HL-60 (cell line): ENCODE measurements at regions not wholly inside any gene's neighbourhood (a gene's known extent, or its start where the extent isn't known, plus 50 kb on each side); places are given as distances from the start of the nearest gene placed in this dataset.

Experiments
- DNase-seq, 2 experiments: peaks; one replicate each; pipeline ENCODE4 v3.0.0-alpha.2; 2010 to 2020; ENCODE audit warnings: low read depth in 1 of 2, low spot score in 1 of 2
- H3K27ac ChIP-seq: fragments of 250-450 bp; sonication (Bioruptor Pico); replicated peaks from 2 replicates; pipeline ENCODE4 v1.5.1; 2020; ENCODE audit warnings: mild to moderate bottlenecking, moderate library complexity
- H3K27me3 ChIP-seq: fragments of 250-450 bp; sonication (Bioruptor Pico); 2 replicates; pipeline ENCODE4 v1.5.1; 2021; ENCODE audit warnings: mild to moderate bottlenecking, moderate library complexity; ENCODE audit not compliant: insufficient read depth, poor library complexity, severe bottlenecking
- H3K4me3 ChIP-seq: replicated peaks from 2 replicates; pipeline ENCODE4 v1.5.1; 2011; ENCODE audit warnings: mild to moderate bottlenecking, control low read depth, low read length; ENCODE audit not compliant: insufficient read depth
- CTCF ChIP-seq: IDR thresholded peaks from one replicate; pipeline ENCODE4 v1.5.1; 2011; ENCODE audit warnings: low read length, control low read depth, inconsistent platforms; ENCODE audit not compliant: insufficient read depth
- GABPA ChIP-seq: IDR thresholded peaks from 2 replicates; pipeline ENCODE4 v1.6.1; 2012; ENCODE audit warnings: low read depth
- POLR2AphosphoS5 ChIP-seq: IDR thresholded peaks from 2 replicates; pipeline ENCODE4 v1.6.1; 2012; ENCODE audit warnings: low read depth
- REST ChIP-seq: IDR thresholded peaks from 2 replicates; pipeline ENCODE4 v1.6.1; 2012; ENCODE audit warnings: low read depth; ENCODE audit not compliant: insufficient replicate concordance
- SPI1 ChIP-seq: IDR thresholded peaks from 2 replicates; pipeline ENCODE4 v1.6.1; 2012; ENCODE audit warnings: low read depth, mild to moderate bottlenecking, borderline replicate concordance

- Histone ChIP-seq H3K27me3 (peaks cover 3% of the 10 kb centered on the region), H3K4me3 (no peak overlapping the region), H3K27ac (no peak overlapping the region)
- no peak for TF ChIP-seq CTCF
- no peak for TF ChIP-seq REST
- TF ChIP-seq SPI1: no peak
- no peak for TF ChIP-seq GABPA
- TF ChIP-seq POLR2AphosphoS5: no peak
- no peak for DNase-seq
These were observed 135.9 kb downstream of the SLC30A10 start for GRCh38 chr1:219792337-219793021.

GRCh38 chr1:219791766-219792165 lies 136.6 kb downstream of the SLC30A10 start:
- Histone ChIP-seq H3K27me3 (peaks cover 3% of the 10 kb centered on the region), H3K27ac (no peak overlapping the region), H3K4me3 (no peak overlapping the region)
- DNase-seq: no peak
- TF ChIP-seq GABPA (no peak), REST (no peak), POLR2AphosphoS5 (no peak), SPI1 (no peak), CTCF (no peak)

GRCh38 chr1:219790834-219791615 lies 137.3 kb downstream of the SLC30A10 start:
- DNase-seq: no peak
- Histone ChIP-seq H3K4me3 (no peak overlapping the region), H3K27ac (no peak overlapping the region), H3K27me3 (peaks cover 3% of the 10 kb centered on the region)
- no peak for TF ChIP-seq SPI1
- no peak for TF ChIP-seq GABPA
- no peak for TF ChIP-seq CTCF
- no peak for TF ChIP-seq REST
- TF ChIP-seq POLR2AphosphoS5: no peak
